ENCODE measurements at regions not wholly inside any gene's neighbourhood (a gene's known extent, or its start where the extent isn't known, plus 50 kb on each side); places are given as distances from the start of the nearest gene placed in this dataset.

DNA sequence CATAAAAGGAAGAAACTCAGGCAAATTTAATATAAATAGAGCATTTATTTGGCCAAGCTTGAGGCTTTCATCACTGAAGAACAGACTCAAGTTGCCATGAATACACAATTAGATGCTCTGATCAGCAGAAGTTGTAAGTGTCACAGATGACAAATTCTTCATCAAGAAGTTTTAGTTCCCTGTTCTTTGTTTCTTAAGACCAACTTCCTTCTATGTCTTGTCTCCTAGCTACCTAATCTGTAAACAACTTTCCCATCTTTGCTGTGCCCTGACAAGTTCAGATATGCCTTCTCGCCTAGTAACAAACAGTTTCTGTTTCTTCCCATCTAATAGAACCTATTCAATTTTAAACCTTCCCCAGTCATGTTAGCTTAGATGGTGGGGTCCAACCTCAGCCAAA, 353.4 kb upstream of the HSFY2 start:
- Mint-ChIP-seq H3K27ac (no peak overlapping the region), H3K27me3 (no peaks in the 10 kb centered on the region), H3K4me1 (no peaks in the 10 kb centered on the region), H3K9me3 (no peaks in the 10 kb centered on the region), H3K36me3 (no peaks in the 10 kb centered on the region), H3K4me3 (no peak overlapping the region)
- Histone ChIP-seq H3K27me3 (ENCODE audit: control insufficient read depth, insufficient read depth, low read length) (no peaks in the 10 kb centered on the region), H3K36me3 (ENCODE audit: control insufficient read depth, insufficient read depth, low read length) (no peaks in the 10 kb centered on the region), H3K27ac (ENCODE audit: insufficient read depth, low read length, poor library complexity, severe bottlenecking) (no peak overlapping the region), H3K4me3 (ENCODE audit: low read depth, low read length) (no peak overlapping the region), H3K9me3 (ENCODE audit: control insufficient read depth in 2 of 2, low read length in 2 of 2) (no peaks in the 10 kb centered on the region), H3K4me1 (ENCODE audit: control insufficient read depth, insufficient read depth, low read length, poor library complexity, severe bottlenecking) (no peaks in the 10 kb centered on the region)
- DNase-seq (no peak), ATAC-seq (ENCODE audit: low read depth in 2 of 2) (no peak)

DNA sequence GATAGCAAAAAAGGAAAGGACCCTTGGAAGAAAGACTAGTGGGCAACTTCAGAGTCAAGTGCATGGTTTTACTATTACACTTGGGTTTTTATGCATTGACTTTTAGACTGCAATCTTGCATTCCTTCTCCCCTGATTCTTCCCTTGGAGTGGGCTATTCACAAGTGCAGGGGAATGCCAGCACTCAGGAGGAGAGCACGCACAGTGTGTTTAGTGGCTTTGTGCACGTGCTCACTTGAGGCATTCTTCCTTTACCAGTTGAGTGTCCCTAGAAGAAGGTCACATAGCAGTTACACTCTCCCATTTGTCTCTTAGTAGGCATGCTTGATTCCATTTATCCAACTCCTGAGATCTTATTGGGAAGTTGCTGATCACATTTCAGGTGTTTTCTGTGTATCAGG, 351.1 kb upstream of the HSFY2 start:
- no peaks in the 10 kb centered on the region for H3K4me1 Mint-ChIP-seq
- no peak overlapping the region for H3K27ac Mint-ChIP-seq

DNA sequence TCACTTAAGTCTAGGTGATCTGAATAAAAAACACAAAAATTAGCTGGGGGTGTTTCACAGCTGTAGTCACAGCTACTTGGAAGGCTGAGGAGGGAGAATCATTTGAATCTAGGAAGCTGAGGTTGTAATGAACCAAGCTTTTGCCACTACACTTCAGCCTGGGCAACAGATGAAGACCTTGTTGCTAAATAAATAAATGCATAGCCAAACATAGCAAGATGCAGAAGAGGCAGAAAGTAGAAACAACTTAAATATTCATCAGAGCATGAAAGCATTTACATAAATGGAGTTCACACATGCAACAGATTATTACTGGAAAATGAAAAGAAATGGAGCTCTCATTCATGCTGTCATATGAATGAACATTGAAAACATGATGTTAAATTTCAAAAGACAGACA, 348.9 kb upstream of the HSFY2 start:
- H3K4me1 Mint-ChIP-seq = no peaks in the 10 kb centered on the region
- Histone ChIP-seq H3K4me3 (ENCODE audit: low read depth, low read length) (no peak overlapping the region), H3K4me1 (ENCODE audit: control insufficient read depth, insufficient read depth, low read length, poor library complexity, severe bottlenecking) (no peaks in the 10 kb centered on the region), H3K27me3 (ENCODE audit: control insufficient read depth, insufficient read depth, low read length) (no peaks in the 10 kb centered on the region), H3K36me3 (ENCODE audit: control insufficient read depth, insufficient read depth, low read length) (no peaks in the 10 kb centered on the region), H3K9me3 (ENCODE audit: control insufficient read depth in 2 of 2, low read length in 2 of 2) (no peaks in the 10 kb centered on the region), H3K27ac (ENCODE audit: insufficient read depth, low read length, poor library complexity, severe bottlenecking) (no peak overlapping the region)
- H3K27me3 Mint-ChIP-seq = no peaks in the 10 kb centered on the region
- no peaks in the 10 kb centered on the region for H3K9me3 Mint-ChIP-seq
- no peak overlapping the region for H3K4me3 Mint-ChIP-seq
- no peak for DNase-seq
- H3K36me3 Mint-ChIP-seq = no peaks in the 10 kb centered on the region
- no peak overlapping the region for H3K27ac Mint-ChIP-seq
- no peak for ATAC-seq (ENCODE audit: low read depth in 2 of 2)

More for the DNA sequence above, 351.1 kb upstream of the HSFY2 start:
- Histone ChIP-seq H3K27me3 (ENCODE audit: control insufficient read depth, insufficient read depth, low read length) (no peaks in the 10 kb centered on the region), H3K4me3 (ENCODE audit: low read depth, low read length) (no peak overlapping the region), H3K4me1 (ENCODE audit: control insufficient read depth, insufficient read depth, low read length, poor library complexity, severe bottlenecking) (no peaks in the 10 kb centered on the region), H3K36me3 (ENCODE audit: control insufficient read depth, insufficient read depth, low read length) (no peaks in the 10 kb centered on the region), H3K27ac (ENCODE audit: insufficient read depth, low read length, poor library complexity, severe bottlenecking) (no peak overlapping the region), H3K9me3 (ENCODE audit: control insufficient read depth in 2 of 2, low read length in 2 of 2) (no peaks in the 10 kb centered on the region)
- Mint-ChIP-seq H3K36me3 (no peaks in the 10 kb centered on the region), H3K9me3 (no peaks in the 10 kb centered on the region), H3K27me3 (no peaks in the 10 kb centered on the region), H3K4me3 (no peak overlapping the region)
- no peak for ATAC-seq (ENCODE audit: low read depth in 2 of 2)
- DNase-seq = no peak

DNA sequence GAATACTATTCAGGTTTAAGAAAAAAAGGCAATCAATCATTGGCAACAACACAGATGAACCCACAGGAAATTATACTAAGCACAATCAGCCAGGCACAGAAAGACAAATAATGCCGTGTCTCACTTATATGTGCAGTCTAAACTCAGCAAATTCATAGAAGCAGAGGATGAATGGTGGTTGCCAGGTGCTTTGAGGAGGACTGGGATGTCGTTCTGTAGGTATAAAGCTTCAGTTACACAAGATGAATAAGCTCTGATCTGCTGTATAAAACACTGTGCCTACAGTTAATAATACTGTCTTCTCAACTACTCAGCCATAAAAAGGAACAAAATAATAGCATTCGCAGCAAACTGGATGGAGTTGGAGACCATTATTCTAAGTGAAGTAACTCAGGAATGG, 324.8 kb upstream of the HSFY2 start:
- H3K4me3 ChIP-seq (ENCODE audit: low read depth, low read length) = no peak overlapping the region
- no peaks in the 10 kb centered on the region for H3K36me3 ChIP-seq (ENCODE audit: control insufficient read depth, insufficient read depth, low read length)
- H3K4me1 ChIP-seq (ENCODE audit: control insufficient read depth, insufficient read depth, low read length, poor library complexity, severe bottlenecking) = no peaks in the 10 kb centered on the region
- H3K36me3 Mint-ChIP-seq = no peaks in the 10 kb centered on the region
- H3K27me3 ChIP-seq (ENCODE audit: control insufficient read depth, insufficient read depth, low read length) = no peaks in the 10 kb centered on the region
- ATAC-seq (ENCODE audit: low read depth in 2 of 2) = no peak
- H3K9me3 ChIP-seq (ENCODE audit: control insufficient read depth in 2 of 2, low read length in 2 of 2) = no peaks in the 10 kb centered on the region
- no peaks in the 10 kb centered on the region for H3K27me3 Mint-ChIP-seq
- no peaks in the 10 kb centered on the region for H3K4me1 Mint-ChIP-seq
- DNase-seq = no peak
- no peak overlapping the region for H3K4me3 Mint-ChIP-seq
- no peak overlapping the region for H3K27ac Mint-ChIP-seq
- peaks cover 0 to 7% (median 0%) of the 10 kb centered on the region in 7 donors for H3K9me3 Mint-ChIP-seq
- H3K27ac ChIP-seq (ENCODE audit: insufficient read depth, low read length, poor library complexity, severe bottlenecking) = no peak overlapping the region

DNA sequence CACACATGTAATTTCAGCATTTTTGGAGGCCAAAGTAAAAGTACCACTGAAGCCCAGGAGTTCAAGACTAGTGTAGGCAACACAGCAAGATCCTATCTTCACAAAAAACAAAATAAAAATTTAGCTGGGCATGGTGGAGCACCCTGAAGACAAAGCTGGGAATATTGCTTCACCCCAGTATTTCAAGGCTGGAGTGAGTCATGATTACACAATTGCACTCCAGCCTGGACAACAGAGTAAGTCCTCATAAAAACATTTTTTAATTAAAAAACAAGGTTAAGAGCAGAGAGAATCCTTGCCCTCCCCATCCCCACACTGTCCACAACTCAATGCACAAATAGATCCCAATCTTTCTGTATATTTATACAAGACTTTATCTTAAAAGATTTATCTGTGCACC, 321.9 kb upstream of the HSFY2 start:
- no peak overlapping the region for H3K27ac Mint-ChIP-seq
- no peaks in the 10 kb centered on the region for H3K36me3 ChIP-seq (ENCODE audit: control insufficient read depth, insufficient read depth, low read length)
- ATAC-seq (ENCODE audit: low read depth in 2 of 2) (no peak), DNase-seq (no peak)
- no peaks in the 10 kb centered on the region for H3K4me1 ChIP-seq (ENCODE audit: control insufficient read depth, insufficient read depth, low read length, poor library complexity, severe bottlenecking)
- no peaks in the 10 kb centered on the region for H3K9me3 ChIP-seq (ENCODE audit: control insufficient read depth in 2 of 2, low read length in 2 of 2)
- no peaks in the 10 kb centered on the region for H3K27me3 Mint-ChIP-seq
- H3K27ac ChIP-seq (ENCODE audit: insufficient read depth, low read length, poor library complexity, severe bottlenecking) = no peak overlapping the region
- H3K4me3 Mint-ChIP-seq = no peak overlapping the region
- H3K9me3 Mint-ChIP-seq = no peaks in the 10 kb centered on the region
- no peak overlapping the region for H3K4me3 ChIP-seq (ENCODE audit: low read depth, low read length)
- H3K27me3 ChIP-seq (ENCODE audit: control insufficient read depth, insufficient read depth, low read length) = no peaks in the 10 kb centered on the region
- no peaks in the 10 kb centered on the region for H3K4me1 Mint-ChIP-seq
- H3K36me3 Mint-ChIP-seq = no peaks in the 10 kb centered on the region

DNA sequence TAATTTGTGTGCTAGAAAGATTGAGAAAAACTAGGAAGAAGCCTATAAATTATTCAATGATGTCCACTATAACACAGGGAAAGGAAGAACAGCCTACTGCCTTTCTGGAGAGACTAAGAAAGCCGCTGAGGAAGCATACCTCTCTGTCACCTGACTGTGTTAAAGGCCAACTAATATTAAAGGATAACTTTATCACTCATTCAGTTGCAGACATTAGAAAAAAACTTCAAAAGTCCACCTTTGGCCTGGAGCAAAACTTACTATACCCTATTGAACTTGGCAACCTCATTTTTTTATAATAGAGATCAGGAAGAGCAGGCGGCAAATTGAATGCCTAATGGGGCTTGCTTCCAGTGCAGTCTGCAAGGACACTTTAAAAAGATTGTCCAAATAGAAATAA, 309.5 kb upstream of the HSFY2 start:
- ATAC-seq (ENCODE audit: low read depth in 2 of 2) = no peak
- Histone ChIP-seq H3K36me3 (ENCODE audit: control insufficient read depth, insufficient read depth, low read length) (no peaks in the 10 kb centered on the region), H3K27ac (ENCODE audit: insufficient read depth, low read length, poor library complexity, severe bottlenecking) (no peak overlapping the region), H3K9me3 (ENCODE audit: control insufficient read depth in 2 of 2, low read length in 2 of 2) (no peaks in the 10 kb centered on the region), H3K4me1 (ENCODE audit: control insufficient read depth, insufficient read depth, low read length, poor library complexity, severe bottlenecking) (no peaks in the 10 kb centered on the region), H3K4me3 (ENCODE audit: low read depth, low read length) (no peak overlapping the region), H3K27me3 (ENCODE audit: control insufficient read depth, insufficient read depth, low read length) (no peaks in the 10 kb centered on the region)
- no peaks in the 10 kb centered on the region for H3K4me1 Mint-ChIP-seq
- no peak overlapping the region for H3K27ac Mint-ChIP-seq
- no peak overlapping the region for H3K4me3 Mint-ChIP-seq
- no peaks in the 10 kb centered on the region for H3K9me3 Mint-ChIP-seq
- DNase-seq = no peak
- H3K27me3 Mint-ChIP-seq = peaks cover 4% of the 10 kb centered on the region
- H3K36me3 Mint-ChIP-seq = no peaks in the 10 kb centered on the region

DNA sequence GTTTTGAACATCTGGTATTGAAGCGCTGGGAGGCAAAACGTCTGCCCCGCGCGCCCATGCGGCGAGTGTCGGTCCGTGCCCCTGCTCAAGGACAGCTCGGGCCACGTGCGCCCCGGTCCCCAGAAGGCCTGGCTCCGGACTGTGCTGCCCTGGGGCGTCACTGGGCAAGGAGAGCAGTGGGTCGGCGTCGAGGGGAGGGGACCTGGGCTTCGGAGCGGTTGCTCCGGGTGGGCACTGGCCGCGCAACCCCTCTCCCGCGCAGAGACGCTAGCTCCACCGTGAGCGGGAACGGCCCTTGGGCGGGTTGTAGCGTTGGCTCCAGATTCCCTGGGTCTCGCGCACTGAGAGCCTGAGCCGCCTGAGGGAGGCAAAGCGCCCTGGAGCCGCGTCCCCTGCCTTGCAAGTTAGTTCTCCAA, 304.2 kb upstream of the HSFY2 start:
- ATAC-seq (ENCODE audit: low read depth in 2 of 2) (no peak), DNase-seq (no peak)
- Mint-ChIP-seq H3K36me3 (no peaks in the 10 kb centered on the region), H3K27ac (no peak overlapping the region), H3K27me3 (peaks cover 4% of the 10 kb centered on the region), H3K4me3 (no peak overlapping the region), H3K9me3 (no peaks in the 10 kb centered on the region), H3K4me1 (no peaks in the 10 kb centered on the region)
- Histone ChIP-seq H3K27ac (ENCODE audit: insufficient read depth, low read length, poor library complexity, severe bottlenecking) (no peak overlapping the region), H3K9me3 (ENCODE audit: control insufficient read depth in 2 of 2, low read length in 2 of 2) (no peaks in the 10 kb centered on the region), H3K4me3 (ENCODE audit: low read depth, low read length) (no peak overlapping the region), H3K36me3 (ENCODE audit: control insufficient read depth, insufficient read depth, low read length) (no peaks in the 10 kb centered on the region), H3K4me1 (ENCODE audit: control insufficient read depth, insufficient read depth, low read length, poor library complexity, severe bottlenecking) (no peaks in the 10 kb centered on the region), H3K27me3 (ENCODE audit: control insufficient read depth, insufficient read depth, low read length) (no peaks in the 10 kb centered on the region)

DNA sequence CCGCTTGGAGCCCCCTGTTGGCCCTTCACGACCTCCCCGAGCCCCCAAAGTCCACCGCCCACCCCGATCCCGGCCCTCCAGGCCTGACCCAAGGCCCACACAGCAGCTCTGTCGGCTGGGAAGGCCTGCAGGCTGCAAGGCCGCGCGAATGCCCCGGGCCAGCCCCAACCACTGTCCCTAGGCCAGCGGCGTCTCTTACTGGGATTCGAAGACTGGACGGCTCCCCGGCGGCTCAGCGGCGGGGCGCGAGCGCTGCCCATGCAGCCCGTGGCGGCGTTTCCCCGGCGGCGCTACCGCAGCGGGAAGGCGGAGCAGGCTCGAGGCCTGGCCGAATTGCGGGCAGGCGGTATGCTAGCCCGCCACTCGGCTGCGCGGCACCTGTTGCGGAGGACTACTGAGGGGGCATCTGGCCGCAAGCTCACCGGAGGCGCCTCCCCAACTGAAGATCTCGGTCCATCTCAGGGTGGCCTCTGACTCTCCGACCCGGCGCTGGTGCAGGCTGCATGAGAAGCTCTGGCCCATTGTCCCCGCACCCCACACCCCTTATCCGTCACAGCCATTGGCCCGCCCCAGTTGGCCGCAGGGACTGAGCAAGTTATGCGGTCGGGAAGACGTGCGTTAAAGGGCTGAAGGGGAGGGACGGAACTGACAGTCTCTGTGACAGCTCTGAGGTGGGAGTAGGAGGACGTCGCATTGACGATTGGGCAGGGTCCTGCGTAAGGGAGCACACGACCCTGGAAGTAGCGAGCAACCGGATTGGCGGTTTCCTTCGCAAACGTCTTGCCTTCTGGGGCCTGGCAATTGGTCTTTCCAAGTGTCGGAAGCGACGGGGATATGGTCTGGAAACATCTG, 303.5 kb upstream of the HSFY2 start:
- Histone ChIP-seq H3K27me3 (ENCODE audit: control insufficient read depth, insufficient read depth, low read length) (no peaks in the 10 kb centered on the region), H3K4me3 (ENCODE audit: low read depth, low read length) (no peak overlapping the region), H3K4me1 (ENCODE audit: control insufficient read depth, insufficient read depth, low read length, poor library complexity, severe bottlenecking) (no peaks in the 10 kb centered on the region), H3K36me3 (ENCODE audit: control insufficient read depth, insufficient read depth, low read length) (no peaks in the 10 kb centered on the region), H3K27ac (ENCODE audit: insufficient read depth, low read length, poor library complexity, severe bottlenecking) (no peak overlapping the region), H3K9me3 (ENCODE audit: control insufficient read depth in 2 of 2, low read length in 2 of 2) (no peaks in the 10 kb centered on the region)
- Mint-ChIP-seq H3K4me1 (no peaks in the 10 kb centered on the region), H3K27me3 (peaks cover 4% of the 10 kb centered on the region), H3K36me3 (no peaks in the 10 kb centered on the region), H3K27ac (no peak overlapping the region), H3K4me3 (no peak overlapping the region), H3K9me3 (no peaks in the 10 kb centered on the region)
- DNase-seq (no peak), ATAC-seq (ENCODE audit: low read depth in 2 of 2) (no peak)
